ENCODE measurements at regions not wholly inside any gene's neighbourhood (a gene's known extent, or its start where the extent isn't known, plus 50 kb on each side); places are given as distances from the start of the nearest gene placed in this dataset.

GRCh38 chr14:84125676-84126075 is 1404.3 kb upstream of the FLRT2 start:
- TF ChIP-seq CTCF (IDR thresholded peaks at IDR 0.05), result no peak
- intact Hi-C loops (cut with DNase I, micrococcal nuclease), result no loop called here

GRCh38 chr14:84127495-84127894 is 1402.4 kb upstream of the FLRT2 start:
- H3K4me1 ChIP-seq (ENCODE audit: low read depth), result no peaks in the 10 kb centered on the region
- H3K9me3 ChIP-seq, result peaks cover 19% of the 10 kb centered on the region
- no peaks in the 10 kb centered on the region for H3K36me3 ChIP-seq (ENCODE audit: low read depth)
- ATAC-seq, result no peak
- H3K4me3 ChIP-seq, result no peak overlapping the region
- no peak for DNase-seq
- intact Hi-C loops (cut with DNase I, micrococcal nuclease), result no loop called here
- TF ChIP-seq CTCF (IDR thresholded peaks at IDR 0.05), result no peak

More at GRCh38 chr14:84125676-84126075, 1404.3 kb upstream of the FLRT2 start:
- no peaks in the 10 kb centered on the region for H3K36me3 ChIP-seq (ENCODE audit: low read depth)
- no peak overlapping the region for H3K4me3 ChIP-seq
- ATAC-seq (no peak), DNase-seq (no peak)
- H3K9me3 ChIP-seq, result peaks cover 18% of the 10 kb centered on the region
- H3K4me1 ChIP-seq (ENCODE audit: low read depth), result no peaks in the 10 kb centered on the region

- TF ChIP-seq CTCF (IDR thresholded peaks at IDR 0.05), result no peak
- H3K9me3 ChIP-seq, result peaks cover 19% of the 10 kb centered on the region
- no peak for ATAC-seq
- DNase-seq, result no peak
- H3K4me3 ChIP-seq, result no peak overlapping the region
- H3K4me1 ChIP-seq (ENCODE audit: low read depth), result no peaks in the 10 kb centered on the region
- intact Hi-C loops (cut with DNase I, micrococcal nuclease), result no loop called here
- H3K36me3 ChIP-seq (ENCODE audit: low read depth), result no peaks in the 10 kb centered on the region
Measured at GRCh38 chr14:84128050-84128449, 1401.9 kb upstream of the FLRT2 start.

- no peaks in the 10 kb centered on the region for H3K36me3 ChIP-seq (ENCODE audit: low read depth)
- DNase-seq (no peak), ATAC-seq (no peak)
- peaks cover 16% of the 10 kb centered on the region for H3K9me3 ChIP-seq
- no peaks in the 10 kb centered on the region for H3K4me1 ChIP-seq (ENCODE audit: low read depth)
- no peak overlapping the region for H3K4me3 ChIP-seq
- no peak for TF ChIP-seq CTCF (IDR thresholded peaks at IDR 0.05)
- intact Hi-C loops (cut with DNase I, micrococcal nuclease), result no loop called here
Measured at GRCh38 chr14:84129007-84129406, 1400.9 kb upstream of the FLRT2 start.

GRCh38 chr14:84129941-84130340 is 1400.0 kb upstream of the FLRT2 start:
- no peak overlapping the region for H3K4me3 ChIP-seq
- no peak for TF ChIP-seq CTCF (IDR thresholded peaks at IDR 0.05)
- intact Hi-C loops (cut with DNase I, micrococcal nuclease), result no loop called here
- H3K9me3 ChIP-seq, result peaks cover 18% of the 10 kb centered on the region
- no peak for ATAC-seq
- no peaks in the 10 kb centered on the region for H3K4me1 ChIP-seq (ENCODE audit: low read depth)
- DNase-seq, result no peak
- H3K36me3 ChIP-seq (ENCODE audit: low read depth), result no peaks in the 10 kb centered on the region

GRCh38 chr14:84131924-84132323 is 1398.0 kb upstream of the FLRT2 start:
- Histone ChIP-seq H3K4me3 (no peak overlapping the region), H3K36me3 (ENCODE audit: low read depth) (no peaks in the 10 kb centered on the region), H3K9me3 (peaks cover 26% of the 10 kb centered on the region), H3K4me1 (ENCODE audit: low read depth) (no peaks in the 10 kb centered on the region)
- no peak for TF ChIP-seq CTCF (IDR thresholded peaks at IDR 0.05)
- intact Hi-C loops (cut with DNase I, micrococcal nuclease), result no loop called here
- DNase-seq (no peak), ATAC-seq (no peak)

Data from mucosa of descending colon (tissue), 3 donors.